ENCODE measurements at regions not wholly inside any gene's neighbourhood (a gene's known extent, or its start where the extent isn't known, plus 50 kb on each side); places are given as distances from the start of the nearest gene placed in this dataset.
A peak's percentile ranks its signal among the peaks of the same experiment; 100 is the strongest.

DNA sequence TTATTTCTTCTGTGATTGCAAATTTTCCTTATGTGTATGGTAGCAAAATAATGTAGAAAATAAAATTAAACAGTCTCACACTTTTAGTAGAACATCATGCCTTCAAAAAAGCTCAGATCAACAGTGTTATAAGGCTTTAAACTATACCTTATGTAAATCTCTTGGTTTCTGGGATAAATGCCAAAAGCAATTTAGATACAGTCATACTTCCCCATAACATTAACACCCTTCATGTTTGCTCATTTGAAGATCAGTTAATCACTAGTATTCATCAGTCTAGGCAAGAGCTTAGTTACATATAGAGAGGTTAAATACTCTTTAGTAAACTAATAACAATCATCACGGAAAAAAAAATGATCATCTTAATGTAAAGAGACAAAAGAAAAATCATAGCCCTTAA lies 421.8 kb upstream of the ANO3 start:
- Histone ChIP-seq H3K9me3 (ENCODE audit: low read depth, low read length, poor library complexity, severe bottlenecking) (no peaks in the 10 kb centered on the region), H3K27me3 (replicated peaks; ENCODE audit: insufficient read depth, low read depth, low read length, poor library complexity) (no peaks in the 10 kb centered on the region), H3K4me3 (ENCODE audit: low read depth, low read length, poor library complexity, severe bottlenecking) (no peak overlapping the region), H3K27ac (ENCODE audit: low read depth, low read length, poor library complexity, severe bottlenecking) (no peak overlapping the region), H3K36me3 (ENCODE audit: insufficient read depth, low read length, poor library complexity, severe bottlenecking) (no peaks in the 10 kb centered on the region), H3K4me1 (ENCODE audit: insufficient read depth, low read length, poor library complexity, severe bottlenecking) (no peaks in the 10 kb centered on the region)
- intact Hi-C loops (cut with micrococcal nuclease; ENCODE audit: unreplicated experiment): no loop called here
- ChIA-PET CTCF (no interaction called here), POLR2A (ENCODE audit: low non-redundant PET) (no interaction called here)
- no peak for TF ChIP-seq EZH2 (IDR thresholded peaks at IDR 0.05; ENCODE audit: borderline replicate concordance, low read depth, low read length, poor library complexity, severe bottlenecking)
- TF ChIP-seq, protein P1, sequence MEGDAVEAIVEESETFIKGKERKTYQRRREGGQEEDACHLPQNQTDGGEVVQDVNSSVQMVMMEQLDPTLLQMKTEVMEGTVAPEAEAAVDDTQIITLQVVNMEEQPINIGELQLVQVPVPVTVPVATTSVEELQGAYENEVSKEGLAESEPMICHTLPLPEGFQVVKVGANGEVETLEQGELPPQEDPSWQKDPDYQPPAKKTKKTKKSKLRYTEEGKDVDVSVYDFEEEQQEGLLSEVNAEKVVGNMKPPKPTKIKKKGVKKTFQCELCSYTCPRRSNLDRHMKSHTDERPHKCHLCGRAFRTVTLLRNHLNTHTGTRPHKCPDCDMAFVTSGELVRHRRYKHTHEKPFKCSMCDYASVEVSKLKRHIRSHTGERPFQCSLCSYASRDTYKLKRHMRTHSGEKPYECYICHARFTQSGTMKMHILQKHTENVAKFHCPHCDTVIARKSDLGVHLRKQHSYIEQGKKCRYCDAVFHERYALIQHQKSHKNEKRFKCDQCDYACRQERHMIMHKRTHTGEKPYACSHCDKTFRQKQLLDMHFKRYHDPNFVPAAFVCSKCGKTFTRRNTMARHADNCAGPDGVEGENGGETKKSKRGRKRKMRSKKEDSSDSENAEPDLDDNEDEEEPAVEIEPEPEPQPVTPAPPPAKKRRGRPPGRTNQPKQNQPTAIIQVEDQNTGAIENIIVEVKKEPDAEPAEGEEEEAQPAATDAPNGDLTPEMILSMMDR (conservative IDR thresholded peaks at IDR 0.05; ENCODE audit: low read depth, low read length): no peak
- DNase-seq (ENCODE audit: low spot score): peak; percentile 31
- no TSS peak for BruUV-seq (replicated peaks)

DNA sequence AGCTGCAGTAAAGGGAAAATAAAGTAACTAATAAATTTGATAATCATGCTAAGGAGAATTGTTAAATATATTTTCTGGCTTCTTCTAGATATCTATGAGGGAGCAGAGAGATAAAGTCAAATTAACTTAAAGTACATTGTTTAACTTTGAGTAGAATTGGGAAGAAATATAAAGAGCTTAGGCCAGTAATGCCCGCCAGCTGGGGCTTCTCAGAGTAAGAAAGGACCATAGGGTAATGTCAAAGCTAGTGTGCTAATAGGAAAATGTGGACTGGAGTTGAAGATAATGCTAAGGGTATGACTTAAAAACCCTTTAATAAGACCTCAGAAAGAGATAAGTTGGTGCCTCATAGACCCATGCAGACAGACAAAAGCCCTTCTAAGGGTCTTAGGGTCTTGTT lies 411.6 kb upstream of the ANO3 start:
- H3K27me3 ChIP-seq (replicated peaks; ENCODE audit: insufficient read depth, low read depth, low read length, poor library complexity): no peaks in the 10 kb centered on the region
- H3K9me3 ChIP-seq (ENCODE audit: low read depth, low read length, poor library complexity, severe bottlenecking): no peaks in the 10 kb centered on the region
- H3K36me3 ChIP-seq (ENCODE audit: insufficient read depth, low read length, poor library complexity, severe bottlenecking): no peaks in the 10 kb centered on the region
- intact Hi-C loops (cut with micrococcal nuclease; ENCODE audit: unreplicated experiment): no loop called here
- ChIA-PET POLR2A (ENCODE audit: low non-redundant PET) (no interaction called here), CTCF (no interaction called here)
- BruUV-seq (replicated peaks): no TSS peak
- H3K4me3 ChIP-seq (ENCODE audit: low read depth, low read length, poor library complexity, severe bottlenecking): no peak overlapping the region
- H3K4me1 ChIP-seq (ENCODE audit: insufficient read depth, low read length, poor library complexity, severe bottlenecking): no peaks in the 10 kb centered on the region
- TF ChIP-seq, protein P1 (conservative IDR thresholded peaks at IDR 0.05; ENCODE audit: low read depth, low read length): no peak
- TF ChIP-seq EZH2 (IDR thresholded peaks at IDR 0.05; ENCODE audit: borderline replicate concordance, low read depth, low read length, poor library complexity, severe bottlenecking): no peak
- no peak overlapping the region for H3K27ac ChIP-seq (ENCODE audit: low read depth, low read length, poor library complexity, severe bottlenecking)
- no peak for DNase-seq (ENCODE audit: low spot score)

DNA sequence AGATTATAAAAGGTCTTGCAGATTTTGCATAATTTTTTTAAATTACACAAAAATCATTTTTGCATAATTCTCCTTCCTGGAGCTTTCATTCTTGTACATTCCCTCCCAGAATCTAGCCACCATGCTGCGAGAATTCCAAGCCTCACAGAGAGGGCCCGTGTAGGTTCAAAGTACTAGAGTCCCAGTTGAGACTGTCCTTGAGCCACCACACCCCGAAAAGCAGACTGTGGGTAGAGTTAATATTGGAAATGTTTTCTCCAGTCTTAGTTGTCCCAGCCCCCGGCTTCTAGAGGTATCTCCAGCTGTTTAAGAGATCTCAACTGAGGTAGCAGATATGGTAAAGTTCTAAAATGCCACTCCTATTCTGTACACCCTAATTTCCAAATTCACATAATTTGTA lies 407.3 kb upstream of the ANO3 start:
- TF ChIP-seq, protein P1 (conservative IDR thresholded peaks at IDR 0.05; ENCODE audit: low read depth, low read length): no peak
- TF ChIP-seq EZH2 (IDR thresholded peaks at IDR 0.05; ENCODE audit: borderline replicate concordance, low read depth, low read length, poor library complexity, severe bottlenecking): no peak
- no TSS peak for BruUV-seq (replicated peaks)
- no peak for DNase-seq (ENCODE audit: low spot score)
- no peak overlapping the region for H3K4me3 ChIP-seq (ENCODE audit: low read depth, low read length, poor library complexity, severe bottlenecking)
- no peaks in the 10 kb centered on the region for H3K27me3 ChIP-seq (replicated peaks; ENCODE audit: insufficient read depth, low read depth, low read length, poor library complexity)
- H3K36me3 ChIP-seq (ENCODE audit: insufficient read depth, low read length, poor library complexity, severe bottlenecking): no peaks in the 10 kb centered on the region
- intact Hi-C loops (cut with micrococcal nuclease; ENCODE audit: unreplicated experiment): no loop called here
- no peaks in the 10 kb centered on the region for H3K9me3 ChIP-seq (ENCODE audit: low read depth, low read length, poor library complexity, severe bottlenecking)
- H3K27ac ChIP-seq (ENCODE audit: low read depth, low read length, poor library complexity, severe bottlenecking): no peak overlapping the region
- POLR2A ChIA-PET (ENCODE audit: low non-redundant PET): no interaction called here
- H3K4me1 ChIP-seq (ENCODE audit: insufficient read depth, low read length, poor library complexity, severe bottlenecking): no peaks in the 10 kb centered on the region
- CTCF ChIA-PET: no interaction called here
